Caco-2 (cell line): ENCODE measurements at regions not wholly inside any gene's neighbourhood (a gene's known extent, or its start where the extent isn't known, plus 50 kb on each side); places are given as distances from the start of the nearest gene placed in this dataset.

Experiments used
- BruUV-seq: library from RNA; stranded (reverse); fragments of 400-500 nt; replicated peaks from 2 replicates; lab custom pipeline; 2021; lab: Mats Ljungman, UMichigan
- CTCF ChIA-PET: fragments of 300-600 bp; sonication (Branson Sonifier 250); formaldehyde crosslinking; loops from one replicate; lab custom pipeline; 2022; ENCODE audit warnings: antibody characterized with exemption; lab: Charles Lee
- POLR2A ChIA-PET: fragments of 300-600 bp; sonication (Branson Sonifier 250); formaldehyde crosslinking; loops from one replicate; lab custom pipeline; 2022; ENCODE audit warnings: antibody characterized with exemption; lab: Charles Lee
- DNase-seq, 2 experiments: peaks; one replicate each; pipeline versions ENCODE4 v3.0.0 to v3.0.0-alpha.2; 2020 to 2022
- H3K27me3 ChIP-seq: replicated peaks from 2 replicates; pipeline ENCODE4 v1.6.0; 2011; ENCODE audit warnings: low read length; ENCODE audit not compliant: control insufficient read depth, insufficient read depth
- H3K36me3 ChIP-seq: 2 replicates; pipeline ENCODE4 v1.5.1; 2011; ENCODE audit warnings: low read length; ENCODE audit not compliant: control insufficient read depth, insufficient read depth
- H3K4me1 ChIP-seq: fragments of 250-450 bp; sonication (Bioruptor Pico); 2 replicates; pipeline ENCODE4 v1.5.1; 2020; ENCODE audit warnings: mild to moderate bottlenecking
- H3K4me3 ChIP-seq: 2 replicates; pipeline ENCODE4 v1.5.1; 2011; ENCODE audit warnings: low read depth, mild to moderate bottlenecking, control low read depth, low read length
- H3K9me3 ChIP-seq: fragments of 250-450 bp; sonication (Bioruptor Pico); 2 replicates; pipeline ENCODE4 v1.5.1; 2020; ENCODE audit warnings: mild to moderate bottlenecking, moderate library complexity
- H3K27ac Mint-ChIP-seq: one replicate; pipeline ENCODE4 v1.8.0; 2022; ENCODE audit warnings: mixed read lengths; ENCODE audit not compliant: unreplicated experiment
- H3K27me3 Mint-ChIP-seq: one replicate; pipeline ENCODE4 v1.8.0; 2022; ENCODE audit warnings: mixed read lengths; ENCODE audit not compliant: insufficient read depth, unreplicated experiment
- H3K36me3 Mint-ChIP-seq: one replicate; pipeline ENCODE4 v1.8.0; 2022; ENCODE audit warnings: mild to moderate bottlenecking, mixed read lengths; ENCODE audit not compliant: insufficient read depth, unreplicated experiment
- H3K4me1 Mint-ChIP-seq: one replicate; pipeline ENCODE4 v1.8.0; 2022; ENCODE audit warnings: low read depth, mixed read lengths; ENCODE audit not compliant: unreplicated experiment
- H3K4me3 Mint-ChIP-seq: one replicate; pipeline ENCODE4 v1.8.0; 2022; ENCODE audit warnings: mild to moderate bottlenecking, moderate library complexity, mixed read lengths; ENCODE audit not compliant: unreplicated experiment
- H3K9me3 Mint-ChIP-seq: one replicate; pipeline ENCODE4 v1.8.0; 2022; ENCODE audit warnings: mixed read lengths; ENCODE audit not compliant: unreplicated experiment
- intact Hi-C: fragments of 100-400 bp; cut with micrococcal nuclease; formaldehyde crosslinking; loops from one replicate; pipeline ENCODE4 v1.10.0; 2022; ENCODE audit not compliant: unreplicated experiment
- TF ChIP-seq, protein P1 (sequence below), 2 experiments: fragments of 200-600 bp in 1 of 2; IDR thresholded peaks; 1 replicate in 1 of 2; 2 replicates in 1 of 2; pipeline versions ENCODE4 v1.5.1 to v1.8.0; 2011 to 2022; ENCODE audit warnings: antibody characterized with exemption in 1 of 2, control low read depth in 1 of 2, inconsistent platforms in 1 of 2, low read depth in 1 of 2, low read length in 1 of 2, mild to moderate bottlenecking in 1 of 2, moderate library complexity in 1 of 2; ENCODE audit not compliant: insufficient read depth in 1 of 2, severe bottlenecking in 1 of 2, unreplicated experiment in 1 of 2

DNA sequence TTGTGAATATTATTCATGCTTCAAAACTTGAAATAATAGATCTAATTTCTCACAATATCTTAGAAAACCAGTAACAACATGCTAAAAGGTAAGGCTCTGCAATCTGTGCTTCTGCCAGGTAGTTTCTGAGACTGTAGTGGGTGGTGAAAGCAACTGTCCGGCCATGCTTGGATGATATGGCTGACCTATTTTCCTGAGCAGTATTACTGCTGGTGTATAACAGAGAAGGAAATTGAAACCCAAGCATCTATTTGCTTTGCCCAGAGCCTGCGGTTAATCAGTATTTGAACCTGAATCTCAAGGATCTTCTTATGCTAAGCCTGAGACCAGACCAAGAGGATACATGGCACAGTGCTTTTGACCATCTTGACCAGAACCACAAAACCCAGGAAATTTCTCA is 563.8 kb downstream of the COL12A1 start:
- CTCF ChIA-PET = no interaction called here
- no peaks in the 10 kb centered on the region for H3K4me1 Mint-ChIP-seq

DNA sequence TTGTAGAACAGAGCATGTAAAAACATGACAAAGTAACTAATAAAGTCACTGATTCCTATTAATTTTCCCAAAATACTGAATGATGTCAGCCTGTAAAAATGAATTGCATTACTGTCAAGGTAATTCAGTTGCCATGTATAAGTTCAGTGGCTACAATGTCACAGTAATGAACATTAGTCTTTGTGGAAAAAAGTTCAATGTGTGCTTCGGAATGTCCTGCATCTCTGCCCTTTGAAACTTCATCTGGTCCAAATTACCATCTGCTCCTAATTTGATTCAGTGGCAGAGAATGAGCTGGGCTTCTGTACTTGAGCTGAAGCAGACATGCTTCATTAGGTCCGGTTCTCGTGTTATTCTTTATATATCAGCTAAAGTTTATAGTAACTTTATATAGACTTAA is 567.4 kb downstream of the COL12A1 start:
- no peak for DNase-seq
- ChIA-PET CTCF (no interaction called here), POLR2A (no interaction called here)
- no peak overlapping the region for H3K27ac Mint-ChIP-seq
- Histone ChIP-seq H3K27me3 (no peaks in the 10 kb centered on the region), H3K36me3 (no peaks in the 10 kb centered on the region), H3K4me1 (no peaks in the 10 kb centered on the region), H3K4me3 (no peak overlapping the region), H3K9me3 (no peaks in the 10 kb centered on the region)
- BruUV-seq = no TSS peak
- no peaks in the 10 kb centered on the region for H3K4me1 Mint-ChIP-seq
- no peak overlapping the region for H3K4me3 Mint-ChIP-seq
- intact Hi-C loops = no loop called here
- TF ChIP-seq, protein P1, sequence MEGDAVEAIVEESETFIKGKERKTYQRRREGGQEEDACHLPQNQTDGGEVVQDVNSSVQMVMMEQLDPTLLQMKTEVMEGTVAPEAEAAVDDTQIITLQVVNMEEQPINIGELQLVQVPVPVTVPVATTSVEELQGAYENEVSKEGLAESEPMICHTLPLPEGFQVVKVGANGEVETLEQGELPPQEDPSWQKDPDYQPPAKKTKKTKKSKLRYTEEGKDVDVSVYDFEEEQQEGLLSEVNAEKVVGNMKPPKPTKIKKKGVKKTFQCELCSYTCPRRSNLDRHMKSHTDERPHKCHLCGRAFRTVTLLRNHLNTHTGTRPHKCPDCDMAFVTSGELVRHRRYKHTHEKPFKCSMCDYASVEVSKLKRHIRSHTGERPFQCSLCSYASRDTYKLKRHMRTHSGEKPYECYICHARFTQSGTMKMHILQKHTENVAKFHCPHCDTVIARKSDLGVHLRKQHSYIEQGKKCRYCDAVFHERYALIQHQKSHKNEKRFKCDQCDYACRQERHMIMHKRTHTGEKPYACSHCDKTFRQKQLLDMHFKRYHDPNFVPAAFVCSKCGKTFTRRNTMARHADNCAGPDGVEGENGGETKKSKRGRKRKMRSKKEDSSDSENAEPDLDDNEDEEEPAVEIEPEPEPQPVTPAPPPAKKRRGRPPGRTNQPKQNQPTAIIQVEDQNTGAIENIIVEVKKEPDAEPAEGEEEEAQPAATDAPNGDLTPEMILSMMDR (IDR thresholded peaks at IDR 0.05; ENCODE audit: insufficient read depth in 1 of 2, low read depth in 1 of 2, low read length in 1 of 2, severe bottlenecking in 1 of 2, unreplicated experiment in 1 of 2) = no peak
- no peaks in the 10 kb centered on the region for H3K27me3 Mint-ChIP-seq
- H3K36me3 Mint-ChIP-seq = no peaks in the 10 kb centered on the region
- no peaks in the 10 kb centered on the region for H3K9me3 Mint-ChIP-seq

More for the DNA sequence above, 563.8 kb downstream of the COL12A1 start:
- Histone ChIP-seq H3K9me3 (no peaks in the 10 kb centered on the region), H3K4me3 (no peak overlapping the region), H3K27me3 (no peaks in the 10 kb centered on the region), H3K36me3 (no peaks in the 10 kb centered on the region), H3K4me1 (no peaks in the 10 kb centered on the region)
- no peak for DNase-seq
- POLR2A ChIA-PET = no interaction called here
- TF ChIP-seq, protein P1 (IDR thresholded peaks at IDR 0.05; ENCODE audit: insufficient read depth in 1 of 2, low read depth in 1 of 2, low read length in 1 of 2, severe bottlenecking in 1 of 2, unreplicated experiment in 1 of 2) = no peak
- Mint-ChIP-seq H3K27ac (no peak overlapping the region), H3K9me3 (no peaks in the 10 kb centered on the region), H3K36me3 (no peaks in the 10 kb centered on the region), H3K4me3 (no peak overlapping the region), H3K27me3 (no peaks in the 10 kb centered on the region)
- BruUV-seq = no TSS peak
- intact Hi-C loops = no loop called here

DNA sequence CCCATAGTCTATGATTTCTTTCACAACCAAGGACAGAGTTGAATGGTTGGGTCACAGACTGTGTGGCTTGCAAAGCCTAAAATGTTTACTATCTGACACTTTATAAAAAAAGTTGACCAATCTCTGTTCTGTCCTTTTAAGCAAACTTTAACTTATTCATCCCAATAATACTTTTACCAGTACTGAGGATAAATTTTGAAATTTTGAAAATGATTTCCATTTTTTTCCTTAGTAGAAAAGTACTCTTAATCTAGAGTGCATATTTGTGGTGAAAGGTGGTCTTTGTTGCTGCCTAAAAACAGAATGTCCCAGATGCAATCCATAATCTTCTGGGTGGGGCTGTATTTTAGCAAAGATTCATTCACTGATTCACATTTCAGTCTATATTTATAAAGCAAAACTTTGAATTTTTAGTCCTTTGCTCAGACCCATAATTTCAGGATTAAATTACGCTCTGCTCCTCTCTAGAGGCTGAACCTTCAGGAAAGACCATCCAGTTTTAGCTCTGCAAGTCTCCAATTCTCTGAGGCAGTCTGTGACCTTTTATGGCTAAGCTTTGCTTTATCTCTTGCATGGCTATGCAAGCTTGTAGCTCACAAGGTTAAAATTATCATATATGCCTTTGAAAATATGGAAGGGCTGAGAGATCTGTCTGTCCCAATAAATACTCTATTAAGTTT is 573.5 kb downstream of the COL12A1 start:
- Mint-ChIP-seq H3K27ac (no peak overlapping the region), H3K4me3 (no peak overlapping the region), H3K36me3 (no peaks in the 10 kb centered on the region), H3K4me1 (no peaks in the 10 kb centered on the region), H3K27me3 (no peaks in the 10 kb centered on the region), H3K9me3 (peaks cover 12% of the 10 kb centered on the region)
- POLR2A ChIA-PET = no interaction called here
- Histone ChIP-seq H3K4me1 (no peaks in the 10 kb centered on the region), H3K4me3 (no peak overlapping the region), H3K27me3 (no peaks in the 10 kb centered on the region), H3K36me3 (no peaks in the 10 kb centered on the region), H3K9me3 (no peaks in the 10 kb centered on the region)
- TF ChIP-seq, protein P1 (IDR thresholded peaks at IDR 0.05; ENCODE audit: insufficient read depth in 1 of 2, low read depth in 1 of 2, low read length in 1 of 2, severe bottlenecking in 1 of 2, unreplicated experiment in 1 of 2) = no peak
- DNase-seq = no peak
- no TSS peak for BruUV-seq
- intact Hi-C loops = no loop called here
- CTCF ChIA-PET = no interaction called here
